Endothelial cell of umbilical vein (primary cell): ENCODE measurements at regions not wholly inside any gene's neighbourhood (a gene's known extent, or its start where the extent isn't known, plus 50 kb on each side); places are given as distances from the start of the nearest gene placed in this dataset.

Source experiments
- BruUV-seq: library from RNA; stranded (reverse); fragments of 400-500 nt; replicated peaks from 2 replicates; lab custom pipeline; 2021; lab: Mats Ljungman, UMichigan
- CTCF ChIA-PET: fragments of 300-600, 350-600 bp; sonication (Branson Sonifier 250); formaldehyde crosslinking; loops from one replicate; lab custom pipeline; 2021; ENCODE audit warnings: antibody characterized with exemption, inconsistent platforms; lab: Charles Lee
- POLR2A ChIA-PET: fragments of 300-600, 350-600 bp; sonication (Branson Sonifier 250); formaldehyde crosslinking; loops from one replicate; lab custom pipeline; 2021; ENCODE audit warnings: antibody characterized with exemption, inconsistent platforms; lab: Charles Lee
- DNase-seq: peaks from one replicate; pipeline ENCODE4 v3.0.0-alpha.2; 2011; ENCODE audit warnings: low read depth, low spot score
- FAIRE-seq: peaks from 2 replicates; lab custom pipeline; 2011; peaks lifted over from hg19 to GRCh38; lab: Jason Lieb, UNC
- H2AFZ ChIP-seq: 2 replicates; pipeline ENCODE4 v1.6.0; 2012; ENCODE audit warnings: low read depth, low read length, control low read depth, inconsistent platforms
- H3K27ac ChIP-seq: 2 replicates; pipeline ENCODE4 v1.5.1; 2011; ENCODE audit warnings: low read depth, mild to moderate bottlenecking, control low read depth, low read length, moderate library complexity; ENCODE audit not compliant: insufficient read depth
- H3K27me3 ChIP-seq, 2 experiments: 2 replicates each; pipeline versions ENCODE4 v1.6.0 to v1.6.1; 2011; ENCODE audit warnings: low read length in 2 of 2, mixed read lengths in 1 of 2; ENCODE audit not compliant: control insufficient read depth in 2 of 2, insufficient read depth in 2 of 2
- H3K36me3 ChIP-seq, 2 experiments: 2 replicates in 1 of 2; 3 replicates in 1 of 2; pipeline ENCODE4 v1.5.1; 2011; ENCODE audit warnings: low read length in 2 of 2, mild to moderate bottlenecking in 1 of 2, moderate library complexity in 1 of 2; ENCODE audit not compliant: control insufficient read depth in 2 of 2, insufficient read depth in 2 of 2; ENCODE audit errors: extremely low read depth in 1 of 2
- H3K4me1 ChIP-seq: 3 replicates; pipeline ENCODE4 v1.5.1; 2011; ENCODE audit warnings: mild to moderate bottlenecking, low read length; ENCODE audit not compliant: control insufficient read depth, insufficient read depth; ENCODE audit errors: extremely low read depth
- H3K4me2 ChIP-seq: 2 replicates; pipeline ENCODE4 v1.6.1; 2011; ENCODE audit warnings: low read length, control low read depth, mixed read lengths; ENCODE audit not compliant: insufficient read depth
- H3K4me3 ChIP-seq, 3 experiments: fragments of 200-600 bp in 1 of 3; sonication (generic), shearing (Covaris generic) in 1 of 3; replicated peaks in 1 of 3; 2 replicates each; pipeline ENCODE4 v1.5.1; 2011 to 2016; ENCODE audit warnings: control low read depth in 3 of 3, low read length in 3 of 3, mild to moderate bottlenecking in 2 of 3, inconsistent platforms in 1 of 3, low read depth in 1 of 3, moderate library complexity in 1 of 3; ENCODE audit not compliant: insufficient read depth in 1 of 3
- H3K79me2 ChIP-seq: 2 replicates; pipeline ENCODE4 v1.6.0; 2012; ENCODE audit warnings: low read length, inconsistent platforms; ENCODE audit not compliant: control insufficient read depth, insufficient read depth
- H3K9ac ChIP-seq: replicated peaks from 2 replicates; pipeline ENCODE3; 2011; ENCODE audit warnings: low read length, control low read depth; ENCODE audit not compliant: insufficient read depth; ENCODE audit errors: extremely low read depth
- H3K9me1 ChIP-seq: replicated peaks from 3 replicates; pipeline ENCODE4 v1.6.0; 2011; ENCODE audit warnings: mild to moderate bottlenecking, low read length; ENCODE audit not compliant: control insufficient read depth, insufficient read depth; ENCODE audit errors: extremely low read depth
- H3K9me3 ChIP-seq: replicated peaks from 2 replicates; pipeline ENCODE4 v1.5.1; 2012; ENCODE audit warnings: low read length, inconsistent platforms; ENCODE audit not compliant: control insufficient read depth, insufficient read depth
- H4K20me1 ChIP-seq: replicated peaks from 2 replicates; pipeline ENCODE3; 2011; ENCODE audit warnings: mild to moderate bottlenecking, low read length; ENCODE audit not compliant: control insufficient read depth, insufficient read depth; ENCODE audit errors: extremely low read depth
- EZH2 ChIP-seq: IDR thresholded peaks from 2 replicates; pipeline ENCODE4 v1.6.1; 2012; ENCODE audit warnings: borderline replicate concordance, low read depth, mild to moderate bottlenecking, moderate library complexity, low read length, inconsistent platforms; ENCODE audit not compliant: severe bottlenecking
- FOS ChIP-seq: IDR thresholded peaks from 2 replicates; pipeline ENCODE4 v1.6.1; 2011; ENCODE audit warnings: mild to moderate bottlenecking, low read length, moderate library complexity, borderline replicate concordance; ENCODE audit not compliant: insufficient read depth
- GATA2 ChIP-seq: IDR thresholded peaks from 2 replicates; pipeline ENCODE4 v1.7.0; 2011; ENCODE audit warnings: low read depth, mild to moderate bottlenecking, moderate library complexity, mixed read lengths, low read length; ENCODE audit not compliant: insufficient read length, insufficient read depth
- JUN ChIP-seq: IDR thresholded peaks from 2 replicates; pipeline ENCODE4 v1.6.1; 2011; ENCODE audit warnings: borderline replicate concordance, low read depth; ENCODE audit not compliant: insufficient read length, insufficient read depth
- MYC ChIP-seq: IDR thresholded peaks from one replicate; pipeline ENCODE4 v1.6.1; 2011; ENCODE audit warnings: mild to moderate bottlenecking, low read depth, low read length
- POLR2A ChIP-seq: IDR thresholded peaks from 2 replicates; pipeline ENCODE4 v1.6.1; 2012; ENCODE audit warnings: low read depth, mild to moderate bottlenecking, control low read depth, low read length
- POLR2AphosphoS5 ChIP-seq: IDR thresholded peaks from 2 replicates; pipeline ENCODE4 v1.6.1; 2012; ENCODE audit warnings: low read depth, mild to moderate bottlenecking, control low read depth, low read length, moderate library complexity; ENCODE audit not compliant: insufficient read depth
- dilution Hi-C: fragments of 300-500 bp; cut with MboI; formaldehyde crosslinking; loops from one replicate; pipeline ENCODE4 v1.15.0; 2019; ENCODE audit warnings: low sequenced_read_pairs; ENCODE audit not compliant: extremely low pct_ligation_motif_present
- intact Hi-C: fragments of 100-400 bp; cut with micrococcal nuclease; formaldehyde crosslinking; loops from one replicate; pipeline ENCODE4 v1.10.0; 2022
- TF ChIP-seq, protein P1 (sequence below), 2 donors: IDR thresholded peaks; 1 replicate in 1 of 2; 2 replicates in 1 of 2; pipeline ENCODE4 v1.5.1; 2011; ENCODE audit warnings: low read length in 2 of 2, mild to moderate bottlenecking in 2 of 2, moderate library complexity in 2 of 2, control low read depth in 1 of 2, inconsistent platforms in 1 of 2, low read depth in 1 of 2; ENCODE audit not compliant: insufficient read depth in 1 of 2; ENCODE audit errors: extremely low read depth in 1 of 2
- TF ChIP-seq, protein P2 (sequence below): IDR thresholded peaks from 2 replicates; pipeline ENCODE4 v1.6.1; 2011; ENCODE audit not compliant: insufficient read depth, insufficient read length

DNA sequence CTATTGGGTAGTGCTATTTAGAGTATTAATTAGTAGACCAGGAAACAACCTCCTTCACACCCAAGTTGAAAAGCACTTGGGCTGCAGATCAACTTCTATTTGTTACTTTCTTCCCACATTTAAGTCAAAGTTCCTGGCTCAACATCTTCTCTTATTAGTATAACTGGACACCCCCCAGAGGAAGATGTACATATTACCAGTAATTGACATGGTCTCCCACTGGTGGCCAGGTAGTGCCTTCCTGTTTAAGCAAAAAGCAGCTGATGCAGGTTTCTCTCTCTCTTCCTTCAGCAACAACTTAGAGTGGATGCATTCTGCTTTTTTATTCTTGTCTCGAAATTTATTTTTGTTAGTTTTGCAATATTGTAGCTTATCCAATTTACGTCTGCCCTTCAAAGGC is 438.1 kb downstream of the GBA3 start:
- Histone ChIP-seq H3K27me3 (no peaks in the 10 kb centered on the region), H3K9me1 (no peaks in the 10 kb centered on the region), H2AFZ (no peak overlapping the region), H3K79me2 (no peaks in the 10 kb centered on the region), H3K4me2 (no peak overlapping the region), H3K9ac (no peak overlapping the region), H4K20me1 (no peaks in the 10 kb centered on the region), H3K9me3 (no peaks in the 10 kb centered on the region), H3K36me3 (no peaks in the 10 kb centered on the region), H3K4me1 (no peaks in the 10 kb centered on the region), H3K4me3 (no peak overlapping the region), H3K27ac (no peak overlapping the region)
- POLR2A ChIA-PET = no interaction called here
- BruUV-seq = no TSS peak
- no peak for DNase-seq
- intact Hi-C loops = no loop called here
- no peak for TF ChIP-seq FOS
- no peak for TF ChIP-seq EZH2
- TF ChIP-seq POLR2A = no peak
- no peak for TF ChIP-seq GATA2
- TF ChIP-seq, protein P1, sequence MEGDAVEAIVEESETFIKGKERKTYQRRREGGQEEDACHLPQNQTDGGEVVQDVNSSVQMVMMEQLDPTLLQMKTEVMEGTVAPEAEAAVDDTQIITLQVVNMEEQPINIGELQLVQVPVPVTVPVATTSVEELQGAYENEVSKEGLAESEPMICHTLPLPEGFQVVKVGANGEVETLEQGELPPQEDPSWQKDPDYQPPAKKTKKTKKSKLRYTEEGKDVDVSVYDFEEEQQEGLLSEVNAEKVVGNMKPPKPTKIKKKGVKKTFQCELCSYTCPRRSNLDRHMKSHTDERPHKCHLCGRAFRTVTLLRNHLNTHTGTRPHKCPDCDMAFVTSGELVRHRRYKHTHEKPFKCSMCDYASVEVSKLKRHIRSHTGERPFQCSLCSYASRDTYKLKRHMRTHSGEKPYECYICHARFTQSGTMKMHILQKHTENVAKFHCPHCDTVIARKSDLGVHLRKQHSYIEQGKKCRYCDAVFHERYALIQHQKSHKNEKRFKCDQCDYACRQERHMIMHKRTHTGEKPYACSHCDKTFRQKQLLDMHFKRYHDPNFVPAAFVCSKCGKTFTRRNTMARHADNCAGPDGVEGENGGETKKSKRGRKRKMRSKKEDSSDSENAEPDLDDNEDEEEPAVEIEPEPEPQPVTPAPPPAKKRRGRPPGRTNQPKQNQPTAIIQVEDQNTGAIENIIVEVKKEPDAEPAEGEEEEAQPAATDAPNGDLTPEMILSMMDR (IDR thresholded peaks at IDR 0.05; ENCODE audit: extremely low read depth in 1 of 2, insufficient read depth in 1 of 2, low read depth in 1 of 2, low read length in 2 of 2) = no peak
- no peak for TF ChIP-seq JUN
- TF ChIP-seq MYC = no peak
- dilution Hi-C loops = no loop called here
- CTCF ChIA-PET = no interaction called here
- no peak for FAIRE-seq

DNA sequence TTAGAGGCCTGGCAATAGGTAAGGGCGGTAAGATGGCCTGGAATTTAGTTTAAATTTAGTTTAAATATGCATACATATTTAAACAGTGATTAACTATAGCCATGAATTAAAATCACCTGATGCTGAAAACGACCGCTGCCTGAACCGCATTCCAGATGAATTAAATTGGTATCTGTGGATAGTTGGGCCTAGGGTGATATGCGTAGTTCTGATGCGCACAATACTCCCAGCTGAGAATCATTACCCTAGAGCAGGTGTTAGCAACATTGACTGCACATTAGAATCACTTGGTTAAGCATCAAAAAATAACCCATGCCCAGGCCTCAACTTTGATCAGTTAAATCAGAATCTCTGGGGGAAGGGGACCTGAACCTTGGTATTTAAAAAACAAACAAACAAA is 432.4 kb downstream of the GBA3 start:
- FAIRE-seq (no peak), DNase-seq (no peak)
- no TSS peak for BruUV-seq
- ChIA-PET CTCF (no interaction called here), POLR2A (no interaction called here)
- Histone ChIP-seq H3K9me3 (no peaks in the 10 kb centered on the region), H3K36me3 (no peaks in the 10 kb centered on the region), H3K9ac (no peak overlapping the region), H3K4me3 (no peak overlapping the region), H3K4me2 (no peak overlapping the region), H2AFZ (no peak overlapping the region), H3K79me2 (no peaks in the 10 kb centered on the region), H3K9me1 (no peaks in the 10 kb centered on the region), H3K4me1 (no peaks in the 10 kb centered on the region), H3K27ac (no peak overlapping the region), H4K20me1 (no peaks in the 10 kb centered on the region), H3K27me3 (no peaks in the 10 kb centered on the region)
- dilution Hi-C loops = no loop called here
- no peak for TF ChIP-seq FOS
- no peak for TF ChIP-seq GATA2
- TF ChIP-seq, protein P1 (IDR thresholded peaks at IDR 0.05; ENCODE audit: extremely low read depth in 1 of 2, insufficient read depth in 1 of 2, low read depth in 1 of 2, low read length in 2 of 2) = no peak
- no peak for TF ChIP-seq POLR2AphosphoS5
- TF ChIP-seq, protein P2, sequence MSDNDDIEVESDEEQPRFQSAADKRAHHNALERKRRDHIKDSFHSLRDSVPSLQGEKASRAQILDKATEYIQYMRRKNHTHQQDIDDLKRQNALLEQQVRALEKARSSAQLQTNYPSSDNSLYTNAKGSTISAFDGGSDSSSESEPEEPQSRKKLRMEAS = no peak
- no peak for TF ChIP-seq JUN
- no peak for TF ChIP-seq EZH2
- TF ChIP-seq POLR2A = no peak
- no peak for TF ChIP-seq MYC
- intact Hi-C loops = no loop called here
